Activated CD4-positive, alpha-beta T cell treated with anti-CD3 and anti-CD28 coated beads, Interleukin-10, Interleukin-2, amounts not matched to agents 100 ng/mL and 50 ng/mL, durations not matched to agents 16 hours and 8 hours (primary cell): ENCODE measurements at regions not wholly inside any gene's neighbourhood (a gene's known extent, or its start where the extent isn't known, plus 50 kb on each side); places are given as distances from the start of the nearest gene placed in this dataset.
"Not testable (repeated sequence)": the region's sequence is repeated elsewhere in the genome, so short reads cannot be mapped to it uniquely, and the experiment has no call there.

Experiments used
- DNase-seq: peaks from one replicate; pipeline ENCODE4 v3.0.0-alpha.2; 2020

GRCh38 chr1:90823686-90824085 is 106.6 kb upstream of the BARHL2 start:
- DNase-seq: no peak

DNA sequence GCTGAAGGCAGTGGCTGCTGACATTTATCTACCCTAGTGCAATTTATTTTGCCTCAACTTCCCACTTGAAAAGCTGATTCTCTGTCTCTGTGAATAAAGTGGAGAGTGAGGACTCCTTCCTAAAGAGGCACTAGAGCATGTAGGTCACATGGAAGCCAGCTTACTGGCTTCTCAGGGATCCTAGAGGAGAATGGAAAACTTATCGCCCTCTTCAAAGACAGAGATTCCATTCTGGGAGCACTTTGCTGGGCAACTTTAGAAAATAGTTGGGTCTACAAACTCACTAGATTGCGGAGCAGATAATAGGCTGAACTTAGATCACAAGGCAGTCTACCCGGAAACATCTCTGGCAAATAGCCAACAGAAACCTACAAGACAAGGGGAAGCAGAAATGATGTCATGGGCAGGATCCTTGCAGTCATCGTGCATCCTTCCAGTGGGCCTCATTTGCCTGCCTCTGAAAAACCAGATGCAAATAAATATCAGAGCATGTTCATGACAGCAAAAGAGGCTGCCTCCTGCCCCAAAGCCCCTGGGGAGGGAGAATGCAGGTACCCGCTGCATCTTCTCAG is 104.8 kb upstream of the BARHL2 start:
- no peak for DNase-seq

- DNase-seq: no peak
Measured at GRCh38 chr1:90821152-90821787, 104.2 kb upstream of the BARHL2 start.

GRCh38 chr1:90820745-90821144 is 103.6 kb upstream of the BARHL2 start:
- DNase-seq: no peak

DNA sequence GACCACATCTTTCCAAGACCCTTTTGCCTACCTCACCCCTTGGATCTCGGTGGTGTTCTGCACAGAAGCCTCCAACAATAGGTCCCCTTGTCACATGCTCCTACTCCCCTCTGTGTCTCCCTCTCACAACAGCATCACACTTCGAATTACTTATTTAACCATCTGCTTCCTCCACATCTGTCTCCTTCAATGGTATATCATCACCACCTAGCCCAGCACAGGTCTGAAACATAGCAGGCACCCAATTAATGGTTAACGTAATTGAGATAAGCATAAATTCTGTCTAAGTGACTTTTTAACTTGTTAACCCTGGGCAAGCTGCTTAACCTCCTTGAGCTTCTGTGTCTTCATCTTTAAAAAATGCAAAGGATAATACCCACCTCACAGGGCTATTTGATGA is 100.3 kb upstream of the BARHL2 start:
- DNase-seq: no peak

- not testable (repeated sequence) for DNase-seq
Measured at GRCh38 chr1:90812237-90812636, 95.1 kb upstream of the BARHL2 start.

DNA sequence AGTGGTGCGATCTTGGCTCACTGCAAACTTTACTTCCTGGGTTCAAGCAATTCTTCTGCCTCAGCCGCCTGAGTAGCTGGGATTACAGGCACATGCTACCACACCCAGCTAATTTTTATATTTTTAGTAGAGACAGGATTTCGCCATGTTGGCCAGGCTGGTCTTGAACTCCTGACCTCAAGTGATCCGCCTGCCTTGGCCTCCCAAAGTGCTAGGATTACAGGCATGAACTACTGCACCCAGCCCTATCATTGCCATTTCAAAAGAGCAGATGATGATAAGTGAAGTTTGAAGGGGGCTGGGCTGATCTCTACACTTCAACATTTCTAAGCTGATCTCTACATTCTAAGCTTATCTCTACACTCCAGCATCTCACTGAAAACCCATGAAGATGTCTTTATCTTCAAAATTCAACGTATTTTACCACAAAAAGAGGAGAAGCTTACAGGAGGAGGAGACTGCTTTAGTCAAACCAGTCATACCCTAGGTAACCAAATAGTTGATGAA is 94.4 kb upstream of the BARHL2 start:
- DNase-seq: not testable (repeated sequence)

DNA sequence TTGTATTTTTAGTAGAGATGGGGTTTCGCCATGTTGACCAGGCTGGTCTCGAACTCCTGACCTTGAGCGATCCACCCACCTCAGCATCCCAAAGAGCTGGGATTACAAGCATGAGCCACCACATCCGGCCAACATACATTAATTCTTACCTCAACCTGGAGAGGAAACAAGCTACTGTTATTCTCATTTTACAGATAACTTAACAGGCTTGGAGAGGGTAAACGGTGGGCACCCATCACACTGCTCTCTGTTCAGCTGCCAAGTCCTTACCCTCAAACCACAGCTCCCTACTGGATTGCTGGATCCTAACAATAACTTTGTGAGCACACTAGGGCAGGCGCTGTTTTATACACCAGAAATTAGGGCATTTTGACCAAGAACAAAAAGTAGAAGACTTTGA is 93.6 kb upstream of the BARHL2 start:
- DNase-seq: no peak

GRCh38 chr1:90809996-90810395 is 92.9 kb upstream of the BARHL2 start:
- DNase-seq: no peak

- DNase-seq: no peak
Measured at GRCh38 chr1:90809093-90809492, 92.0 kb upstream of the BARHL2 start.

- DNase-seq: no peak
Measured at GRCh38 chr1:90807329-90807728, 90.2 kb upstream of the BARHL2 start.

DNA sequence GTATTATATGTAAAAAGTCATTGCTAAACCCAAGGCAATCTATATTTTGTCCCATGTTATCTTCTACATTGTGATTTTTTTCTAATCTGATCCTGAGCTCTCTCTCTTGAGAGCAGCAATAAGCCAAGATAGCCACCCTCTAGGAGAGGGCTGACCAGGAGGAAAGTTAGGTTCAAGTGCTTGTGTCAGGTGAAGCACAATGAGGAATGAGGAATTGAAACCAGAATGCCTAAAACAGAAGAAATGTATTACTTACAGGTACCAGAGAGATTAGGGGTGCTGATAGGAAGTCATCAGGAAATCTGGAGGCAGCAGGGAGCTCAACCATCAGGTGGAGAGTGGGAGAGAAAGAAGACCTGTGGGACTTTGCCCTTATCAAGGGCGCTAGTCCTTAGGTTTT is 85.5 kb upstream of the BARHL2 start:
- DNase-seq: no peak

- no peak for DNase-seq
Measured at GRCh38 chr1:90800012-90800717, 83.1 kb upstream of the BARHL2 start.

- no peak for DNase-seq
Measured at GRCh38 chr1:90799326-90799725, 82.2 kb upstream of the BARHL2 start.

DNA sequence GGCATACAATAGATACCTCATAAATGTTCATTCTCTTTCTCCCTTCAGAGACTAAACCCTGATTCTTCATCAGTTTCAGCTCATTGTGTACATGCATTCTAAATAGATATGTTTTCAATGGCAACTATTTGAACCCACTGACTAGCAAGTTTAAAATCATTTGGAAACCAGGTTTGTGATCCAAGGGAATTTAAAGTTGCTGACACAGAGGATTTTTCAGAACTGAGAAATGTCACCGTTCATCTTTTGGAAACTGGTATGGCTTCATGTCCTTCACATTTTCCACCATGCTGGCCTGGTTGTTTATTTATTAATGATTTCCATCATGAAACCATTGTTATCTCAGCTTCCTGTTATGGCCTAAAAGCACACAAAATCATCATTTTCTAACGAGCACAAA is 81.8 kb upstream of the BARHL2 start:
- DNase-seq: no peak

DNA sequence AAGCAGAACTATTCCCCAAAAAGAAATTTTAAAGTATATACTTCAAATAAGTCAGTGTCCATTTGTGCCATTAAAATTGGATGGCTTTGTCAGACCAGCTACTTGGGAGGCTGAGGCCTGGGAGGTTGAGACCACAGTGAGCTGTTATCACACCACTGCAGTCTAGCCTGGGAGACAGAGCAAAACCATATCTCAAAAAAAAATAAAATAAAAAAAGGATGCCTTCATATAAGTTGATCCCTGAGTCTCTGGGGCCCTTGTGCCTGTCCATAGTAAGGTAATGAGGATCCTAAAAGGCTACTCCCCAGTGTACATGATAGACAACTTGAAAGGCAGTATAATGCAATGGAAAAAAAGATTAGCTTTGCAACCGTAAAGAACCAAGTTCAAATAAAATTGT is 81.2 kb upstream of the BARHL2 start:
- DNase-seq: no peak

GRCh38 chr1:90795431-90795830 is 78.3 kb upstream of the BARHL2 start:
- no peak for DNase-seq

GRCh38 chr1:90786709-90787108 is 69.6 kb upstream of the BARHL2 start:
- DNase-seq: no peak

- no peak for DNase-seq
Measured at GRCh38 chr1:90784186-90784847, 67.2 kb upstream of the BARHL2 start.

DNA sequence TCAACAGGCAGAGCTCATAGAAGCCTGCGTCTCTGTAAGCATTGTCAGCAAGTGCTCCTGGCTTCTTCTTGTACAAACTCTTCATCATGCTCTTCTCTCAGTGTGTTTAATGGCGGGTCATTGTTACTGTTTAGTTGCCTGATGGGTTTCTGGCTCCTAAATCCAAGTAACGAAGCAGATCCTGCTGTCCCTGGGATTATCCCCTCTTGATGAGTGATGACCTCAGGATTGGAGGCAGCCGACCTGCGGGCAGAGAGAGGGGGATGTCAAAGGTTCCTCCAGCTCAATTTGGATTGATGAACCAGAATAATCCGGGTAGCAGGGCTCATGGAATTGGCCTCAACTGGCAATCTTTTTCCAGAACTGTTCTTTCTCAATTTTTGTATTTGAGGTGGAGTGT is 66.1 kb upstream of the BARHL2 start:
- no peak for DNase-seq

DNA sequence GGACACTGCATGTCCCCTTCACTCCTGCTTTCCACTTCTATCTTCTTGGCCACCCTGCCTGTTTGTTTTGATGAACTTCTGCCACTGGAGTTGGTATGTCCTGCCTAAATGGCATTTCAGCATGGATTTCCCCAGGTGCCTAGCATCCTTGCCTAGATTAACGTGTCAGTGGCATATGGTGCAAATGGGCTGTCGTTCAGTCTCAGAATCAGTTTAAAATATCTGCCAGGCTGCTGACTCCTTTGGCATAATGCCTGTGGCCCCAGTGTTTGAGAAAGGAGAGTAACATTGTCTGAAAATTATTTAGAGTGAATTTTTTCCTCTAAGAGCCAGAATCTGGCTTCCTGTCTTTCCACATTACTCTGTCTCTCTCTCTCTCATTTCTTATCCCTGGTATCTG is 64.9 kb upstream of the BARHL2 start:
- DNase-seq: no peak

GRCh38 chr1:90781534-90781933 is 64.4 kb upstream of the BARHL2 start:
- DNase-seq: no peak

- no peak for DNase-seq
Measured at GRCh38 chr1:90780981-90781380, 63.9 kb upstream of the BARHL2 start.

- no peak for DNase-seq
Measured at GRCh38 chr1:90779573-90779972, 62.5 kb upstream of the BARHL2 start.
